ENCODE measurements at regions not wholly inside any gene's neighbourhood (a gene's known extent, or its start where the extent isn't known, plus 50 kb on each side); places are given as distances from the start of the nearest gene placed in this dataset.
"Not testable (repeated sequence)": the region's sequence is repeated elsewhere in the genome, so short reads cannot be mapped to it uniquely, and the experiment has no call there.

DNA sequence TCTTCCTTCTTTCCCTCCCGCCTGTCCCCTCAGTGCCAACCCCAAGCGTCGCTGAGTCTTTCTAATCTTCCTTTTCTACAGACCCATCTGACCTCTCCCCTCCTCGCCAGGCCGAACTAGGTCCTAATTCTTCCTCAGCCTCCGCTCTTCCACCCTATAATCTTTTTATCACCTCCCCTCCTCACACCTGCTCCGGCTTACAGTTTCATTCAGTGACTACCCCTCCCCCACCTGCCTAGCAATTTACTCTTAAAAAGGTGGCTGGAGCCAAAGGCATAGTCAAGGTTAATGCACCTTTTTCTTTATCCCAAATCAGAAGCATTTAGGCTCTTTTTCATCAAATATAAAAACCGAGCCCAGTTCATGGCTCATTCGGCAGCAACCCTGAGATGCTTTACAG lies 225.6 kb upstream of the DUSP10 start:
- Mint-ChIP-seq H3K4me1 (peaks cover 47% of the 10 kb centered on the region), H3K4me3 (peak overlapping the region; percentile 61)
- H3K36me3 Mint-ChIP-seq; DNase-seq (ENCODE audit: low spot score); ATAC-seq; CTCF ChIA-PET; H3K27me3 Mint-ChIP-seq (ENCODE audit: low read depth); H3K9me3 Mint-ChIP-seq; H3K27ac Mint-ChIP-seq; POLR2A ChIA-PET: not testable (repeated sequence)

DNA sequence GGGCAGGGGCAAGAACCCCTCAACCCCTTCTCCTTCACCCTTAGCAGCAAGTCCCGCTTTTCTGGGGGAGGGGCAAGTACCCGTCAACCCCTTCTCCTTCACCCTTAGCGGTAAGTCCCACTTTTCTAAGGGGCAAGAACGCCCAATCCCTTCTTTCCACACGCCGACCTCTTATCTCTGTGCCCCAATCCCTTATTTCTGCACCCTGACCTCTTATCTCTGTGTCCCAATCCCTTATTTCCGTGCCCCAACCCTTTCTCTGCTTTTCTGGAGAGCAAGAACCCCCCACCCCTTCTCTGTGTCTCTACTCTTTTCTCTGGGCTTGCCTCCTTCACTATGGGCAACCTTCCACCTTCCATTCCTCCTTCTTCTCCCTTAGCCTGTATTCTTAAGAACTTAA lies 225.0 kb upstream of the DUSP10 start:
- H3K27me3 Mint-ChIP-seq (ENCODE audit: low read depth); H3K9me3 Mint-ChIP-seq; DNase-seq (ENCODE audit: low spot score); H3K36me3 Mint-ChIP-seq; POLR2A ChIA-PET; CTCF ChIA-PET; H3K27ac Mint-ChIP-seq; ATAC-seq: not testable (repeated sequence)
- Mint-ChIP-seq H3K4me3 (peak overlapping the region; percentile 61), H3K4me1 (peaks cover 45% of the 10 kb centered on the region)

GRCh38 chr1:221965891-221966290 lies 224.0 kb upstream of the DUSP10 start:
- POLR2A ChIA-PET; H3K36me3 Mint-ChIP-seq; ATAC-seq; CTCF ChIA-PET; H3K27me3 Mint-ChIP-seq (ENCODE audit: low read depth); H3K9me3 Mint-ChIP-seq; DNase-seq (ENCODE audit: low spot score): not testable (repeated sequence)
- Mint-ChIP-seq H3K27ac (peak overlapping the region; percentile 66), H3K4me3 (peak overlapping the region; percentile 61), H3K4me1 (peaks cover 43% of the 10 kb centered on the region)

DNA sequence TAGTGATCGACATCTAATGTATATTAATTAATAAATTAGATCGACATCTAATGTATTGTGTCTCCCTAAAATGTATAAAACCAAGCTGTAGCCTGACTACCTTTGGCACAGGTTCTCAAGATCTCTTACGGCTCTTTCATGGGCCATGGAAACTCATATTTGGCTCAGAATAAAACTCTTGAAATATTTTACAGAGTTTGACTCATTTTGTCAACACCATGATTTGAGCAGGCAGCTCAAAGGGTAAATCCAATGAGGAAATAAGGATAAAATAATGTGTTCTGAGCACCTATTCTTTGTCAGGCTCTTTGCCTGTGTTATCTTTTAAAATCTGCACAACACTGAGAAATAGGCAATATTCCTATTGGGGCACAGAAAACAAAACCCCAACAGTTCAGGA lies 223.4 kb upstream of the DUSP10 start:
- Mint-ChIP-seq H3K27me3 (ENCODE audit: low read depth) (no peaks in the 10 kb centered on the region; the same call in 1 of the 2 replicates), H3K4me1 (peaks cover 43% of the 10 kb centered on the region), H3K9me3 (no peaks in the 10 kb centered on the region), H3K4me3 (no peak overlapping the region), H3K36me3 (no peaks in the 10 kb centered on the region), H3K27ac (no peak overlapping the region)
- ChIA-PET POLR2A (no interaction called here), CTCF (no interaction called here)
- TF ChIP-seq, protein P1, sequence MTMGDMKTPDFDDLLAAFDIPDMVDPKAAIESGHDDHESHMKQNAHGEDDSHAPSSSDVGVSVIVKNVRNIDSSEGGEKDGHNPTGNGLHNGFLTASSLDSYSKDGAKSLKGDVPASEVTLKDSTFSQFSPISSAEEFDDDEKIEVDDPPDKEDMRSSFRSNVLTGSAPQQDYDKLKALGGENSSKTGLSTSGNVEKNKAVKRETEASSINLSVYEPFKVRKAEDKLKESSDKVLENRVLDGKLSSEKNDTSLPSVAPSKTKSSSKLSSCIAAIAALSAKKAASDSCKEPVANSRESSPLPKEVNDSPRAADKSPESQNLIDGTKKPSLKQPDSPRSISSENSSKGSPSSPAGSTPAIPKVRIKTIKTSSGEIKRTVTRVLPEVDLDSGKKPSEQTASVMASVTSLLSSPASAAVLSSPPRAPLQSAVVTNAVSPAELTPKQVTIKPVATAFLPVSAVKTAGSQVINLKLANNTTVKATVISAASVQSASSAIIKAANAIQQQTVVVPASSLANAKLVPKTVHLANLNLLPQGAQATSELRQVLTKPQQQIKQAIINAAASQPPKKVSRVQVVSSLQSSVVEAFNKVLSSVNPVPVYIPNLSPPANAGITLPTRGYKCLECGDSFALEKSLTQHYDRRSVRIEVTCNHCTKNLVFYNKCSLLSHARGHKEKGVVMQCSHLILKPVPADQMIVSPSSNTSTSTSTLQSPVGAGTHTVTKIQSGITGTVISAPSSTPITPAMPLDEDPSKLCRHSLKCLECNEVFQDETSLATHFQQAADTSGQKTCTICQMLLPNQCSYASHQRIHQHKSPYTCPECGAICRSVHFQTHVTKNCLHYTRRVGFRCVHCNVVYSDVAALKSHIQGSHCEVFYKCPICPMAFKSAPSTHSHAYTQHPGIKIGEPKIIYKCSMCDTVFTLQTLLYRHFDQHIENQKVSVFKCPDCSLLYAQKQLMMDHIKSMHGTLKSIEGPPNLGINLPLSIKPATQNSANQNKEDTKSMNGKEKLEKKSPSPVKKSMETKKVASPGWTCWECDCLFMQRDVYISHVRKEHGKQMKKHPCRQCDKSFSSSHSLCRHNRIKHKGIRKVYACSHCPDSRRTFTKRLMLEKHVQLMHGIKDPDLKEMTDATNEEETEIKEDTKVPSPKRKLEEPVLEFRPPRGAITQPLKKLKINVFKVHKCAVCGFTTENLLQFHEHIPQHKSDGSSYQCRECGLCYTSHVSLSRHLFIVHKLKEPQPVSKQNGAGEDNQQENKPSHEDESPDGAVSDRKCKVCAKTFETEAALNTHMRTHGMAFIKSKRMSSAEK (CRISPR knock-in tag; IDR thresholded peaks at IDR 0.05; ENCODE audit: borderline replicate concordance) = no peak
- TF ChIP-seq ZNF232 (CRISPR knock-in tag; IDR thresholded peaks at IDR 0.05) = no peak
- no peak for TF ChIP-seq GRHL2 (CRISPR knock-in tag; IDR thresholded peaks at IDR 0.05; ENCODE audit: insufficient replicate concordance, severe bottlenecking)
- TF ChIP-seq, protein P2, sequence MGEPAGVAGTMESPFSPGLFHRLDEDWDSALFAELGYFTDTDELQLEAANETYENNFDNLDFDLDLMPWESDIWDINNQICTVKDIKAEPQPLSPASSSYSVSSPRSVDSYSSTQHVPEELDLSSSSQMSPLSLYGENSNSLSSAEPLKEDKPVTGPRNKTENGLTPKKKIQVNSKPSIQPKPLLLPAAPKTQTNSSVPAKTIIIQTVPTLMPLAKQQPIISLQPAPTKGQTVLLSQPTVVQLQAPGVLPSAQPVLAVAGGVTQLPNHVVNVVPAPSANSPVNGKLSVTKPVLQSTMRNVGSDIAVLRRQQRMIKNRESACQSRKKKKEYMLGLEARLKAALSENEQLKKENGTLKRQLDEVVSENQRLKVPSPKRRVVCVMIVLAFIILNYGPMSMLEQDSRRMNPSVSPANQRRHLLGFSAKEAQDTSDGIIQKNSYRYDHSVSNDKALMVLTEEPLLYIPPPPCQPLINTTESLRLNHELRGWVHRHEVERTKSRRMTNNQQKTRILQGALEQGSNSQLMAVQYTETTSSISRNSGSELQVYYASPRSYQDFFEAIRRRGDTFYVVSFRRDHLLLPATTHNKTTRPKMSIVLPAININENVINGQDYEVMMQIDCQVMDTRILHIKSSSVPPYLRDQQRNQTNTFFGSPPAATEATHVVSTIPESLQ (CRISPR knock-in tag; IDR thresholded peaks at IDR 0.05) = no peak
- no peak for ATAC-seq
- no peak for DNase-seq (ENCODE audit: low spot score)

- no peak overlapping the region for H3K27ac Mint-ChIP-seq
- H3K36me3 Mint-ChIP-seq = no peaks in the 10 kb centered on the region; the same call in 1 of the 2 replicates
- ChIA-PET POLR2A (interaction anchor here (0.7 kb wide), 2 partner anchors 181 to 1581 kb away, joined by 7 to 8 read pairs; no protein-coding TSS in a partner anchor), CTCF (no interaction called here)
- H3K27me3 Mint-ChIP-seq (ENCODE audit: low read depth) = no peaks in the 10 kb centered on the region; the same call in 1 of the 2 replicates
- H3K4me1 Mint-ChIP-seq = peaks cover 47% of the 10 kb centered on the region
- DNase-seq (ENCODE audit: low spot score) (no peak), ATAC-seq (no peak)
- H3K9me3 Mint-ChIP-seq = no peaks in the 10 kb centered on the region
- H3K4me3 Mint-ChIP-seq = no peak overlapping the region
- TF ChIP-seq, protein P3, sequence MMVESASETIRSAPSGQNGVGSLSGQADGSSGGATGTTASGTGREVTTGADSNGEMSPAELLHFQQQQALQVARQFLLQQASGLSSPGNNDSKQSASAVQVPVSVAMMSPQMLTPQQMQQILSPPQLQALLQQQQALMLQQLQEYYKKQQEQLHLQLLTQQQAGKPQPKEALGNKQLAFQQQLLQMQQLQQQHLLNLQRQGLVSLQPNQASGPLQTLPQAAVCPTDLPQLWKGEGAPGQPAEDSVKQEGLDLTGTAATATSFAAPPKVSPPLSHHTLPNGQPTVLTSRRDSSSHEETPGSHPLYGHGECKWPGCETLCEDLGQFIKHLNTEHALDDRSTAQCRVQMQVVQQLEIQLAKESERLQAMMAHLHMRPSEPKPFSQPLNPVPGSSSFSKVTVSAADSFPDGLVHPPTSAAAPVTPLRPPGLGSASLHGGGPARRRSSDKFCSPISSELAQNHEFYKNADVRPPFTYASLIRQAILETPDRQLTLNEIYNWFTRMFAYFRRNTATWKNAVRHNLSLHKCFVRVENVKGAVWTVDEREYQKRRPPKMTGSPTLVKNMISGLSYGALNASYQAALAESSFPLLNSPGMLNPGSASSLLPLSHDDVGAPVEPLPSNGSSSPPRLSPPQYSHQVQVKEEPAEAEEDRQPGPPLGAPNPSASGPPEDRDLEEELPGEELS (CRISPR knock-in tag; IDR thresholded peaks at IDR 0.05) = no peak
- TF ChIP-seq CREB1 (CRISPR knock-in tag; IDR thresholded peaks at IDR 0.05) (no peak), TP53 (CRISPR knock-in tag; IDR thresholded peaks at IDR 0.05) (no peak), ZNF232 (CRISPR knock-in tag; IDR thresholded peaks at IDR 0.05) (no peak), ETV6 (CRISPR knock-in tag; IDR thresholded peaks at IDR 0.05) (no peak), SOX15 (CRISPR knock-in tag; IDR thresholded peaks at IDR 0.05) (no peak), ATF3 (CRISPR knock-in tag; conservative IDR thresholded peaks at IDR 0.05) (no peak), FOXK1 (CRISPR knock-in tag; IDR thresholded peaks at IDR 0.05) (no peak), GABPB1 (CRISPR knock-in tag; IDR thresholded peaks at IDR 0.05) (no peak)
- TF ChIP-seq, protein P2 (CRISPR knock-in tag; IDR thresholded peaks at IDR 0.05) = no peak
- TF ChIP-seq, protein P4, sequence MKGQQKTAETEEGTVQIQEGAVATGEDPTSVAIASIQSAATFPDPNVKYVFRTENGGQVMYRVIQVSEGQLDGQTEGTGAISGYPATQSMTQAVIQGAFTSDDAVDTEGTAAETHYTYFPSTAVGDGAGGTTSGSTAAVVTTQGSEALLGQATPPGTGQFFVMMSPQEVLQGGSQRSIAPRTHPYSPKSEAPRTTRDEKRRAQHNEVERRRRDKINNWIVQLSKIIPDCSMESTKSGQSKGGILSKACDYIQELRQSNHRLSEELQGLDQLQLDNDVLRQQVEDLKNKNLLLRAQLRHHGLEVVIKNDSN (CRISPR knock-in tag; IDR thresholded peaks at IDR 0.05) = no peak
Measured at GRCh38 chr1:221963742-221964141, 221.9 kb upstream of the DUSP10 start.

Data from WTC11 (cell line).